NB4 (cell line): ENCODE measurements at regions not wholly inside any gene's neighbourhood (a gene's known extent, or its start where the extent isn't known, plus 50 kb on each side); places are given as distances from the start of the nearest gene placed in this dataset.
"Not testable (repeated sequence)": the region's sequence is repeated elsewhere in the genome, so short reads cannot be mapped to it uniquely, and the experiment has no call there.

ENCODE experiments used
- MYC ChIP-seq: IDR thresholded peaks from 2 replicates; pipeline ENCODE4 v1.6.1; 2011; ENCODE audit warnings: low read depth, low read length
- POLR2A ChIP-seq: IDR thresholded peaks from 2 replicates; pipeline ENCODE4 v1.6.1; 2011; ENCODE audit warnings: mild to moderate bottlenecking; ENCODE audit not compliant: insufficient read length; ENCODE audit errors: extremely low read depth
- TF ChIP-seq, protein P1 (sequence below): IDR thresholded peaks from one replicate; pipeline ENCODE4 v1.5.1; 2012; ENCODE audit warnings: low read depth, low read length
- TF ChIP-seq, protein P2 (sequence below): IDR thresholded peaks from 2 replicates; pipeline ENCODE4 v1.6.1; 2011; ENCODE audit warnings: low read depth, low read length

DNA sequence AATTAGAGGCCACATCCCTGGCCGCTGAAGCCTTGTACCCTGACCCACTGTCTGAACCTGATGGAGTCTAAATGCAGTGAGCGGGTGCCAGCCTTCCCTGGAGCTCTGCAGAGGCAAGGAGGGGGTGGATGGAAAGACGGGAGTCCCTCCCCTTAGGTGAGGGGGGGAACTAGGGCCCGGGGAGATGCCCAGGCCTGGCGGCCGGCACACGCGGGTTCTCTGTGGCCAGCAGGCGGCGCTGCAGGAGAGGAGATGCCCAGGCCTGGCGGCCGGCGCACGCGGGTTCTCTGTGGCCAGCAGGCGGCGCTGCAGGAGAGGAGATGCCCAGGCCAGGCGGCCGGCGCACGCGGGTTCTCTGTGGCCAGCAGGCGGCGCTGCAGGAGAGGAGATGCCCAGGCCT lies 77.3 kb downstream of the OR4F16 start:
- TF ChIP-seq, protein P1, sequence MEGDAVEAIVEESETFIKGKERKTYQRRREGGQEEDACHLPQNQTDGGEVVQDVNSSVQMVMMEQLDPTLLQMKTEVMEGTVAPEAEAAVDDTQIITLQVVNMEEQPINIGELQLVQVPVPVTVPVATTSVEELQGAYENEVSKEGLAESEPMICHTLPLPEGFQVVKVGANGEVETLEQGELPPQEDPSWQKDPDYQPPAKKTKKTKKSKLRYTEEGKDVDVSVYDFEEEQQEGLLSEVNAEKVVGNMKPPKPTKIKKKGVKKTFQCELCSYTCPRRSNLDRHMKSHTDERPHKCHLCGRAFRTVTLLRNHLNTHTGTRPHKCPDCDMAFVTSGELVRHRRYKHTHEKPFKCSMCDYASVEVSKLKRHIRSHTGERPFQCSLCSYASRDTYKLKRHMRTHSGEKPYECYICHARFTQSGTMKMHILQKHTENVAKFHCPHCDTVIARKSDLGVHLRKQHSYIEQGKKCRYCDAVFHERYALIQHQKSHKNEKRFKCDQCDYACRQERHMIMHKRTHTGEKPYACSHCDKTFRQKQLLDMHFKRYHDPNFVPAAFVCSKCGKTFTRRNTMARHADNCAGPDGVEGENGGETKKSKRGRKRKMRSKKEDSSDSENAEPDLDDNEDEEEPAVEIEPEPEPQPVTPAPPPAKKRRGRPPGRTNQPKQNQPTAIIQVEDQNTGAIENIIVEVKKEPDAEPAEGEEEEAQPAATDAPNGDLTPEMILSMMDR: not testable (repeated sequence)
- TF ChIP-seq POLR2A, MYC: not testable (repeated sequence)
- TF ChIP-seq, protein P2, sequence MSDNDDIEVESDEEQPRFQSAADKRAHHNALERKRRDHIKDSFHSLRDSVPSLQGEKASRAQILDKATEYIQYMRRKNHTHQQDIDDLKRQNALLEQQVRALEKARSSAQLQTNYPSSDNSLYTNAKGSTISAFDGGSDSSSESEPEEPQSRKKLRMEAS: not testable (repeated sequence)
